ENCODE measurements at regions not wholly inside any gene's neighbourhood (a gene's known extent, or its start where the extent isn't known, plus 50 kb on each side); places are given as distances from the start of the nearest gene placed in this dataset.

- DNase-seq (ENCODE audit: low spot score) (no peak), ATAC-seq (no peak)
- Histone ChIP-seq H4K20me1 (replicated peaks; ENCODE audit: insufficient read depth) (no peaks in the 10 kb centered on the region), H3K4me2 (no peak overlapping the region), H3K79me2 (replicated peaks; ENCODE audit: insufficient read depth) (no peaks in the 10 kb centered on the region), H3K36me3 (ENCODE audit: insufficient read depth) (no peaks in the 10 kb centered on the region), H3K4me3 (no peak overlapping the region), H2AFZ (no peak overlapping the region), H3K27ac (ENCODE audit: low read depth) (no peak overlapping the region), H3K4me1 (ENCODE audit: insufficient read depth) (no peaks in the 10 kb centered on the region), H3K9me2 (ENCODE audit: insufficient read depth) (peaks cover 2% of the 10 kb centered on the region; the same call in 1 of the 2 replicates), H3F3A (replicated peaks; ENCODE audit: low read depth) (no peaks in the 10 kb centered on the region), H3K27me3 (ENCODE audit: insufficient read depth) (no peaks in the 10 kb centered on the region)
- Mint-ChIP-seq H3K27me3 (ENCODE audit: insufficient read depth, low read depth, poor library complexity) (no peaks in the 10 kb centered on the region), H3K27ac (no peak overlapping the region), H3K36me3 (ENCODE audit: low read depth) (peaks cover 5% of the 10 kb centered on the region; the same call in 2 of the 3 replicates), H3K9me3 (peaks cover 10% of the 10 kb centered on the region; the same call in 2 of the 3 replicates), H3K4me1 (peaks cover 2% of the 10 kb centered on the region; the same call in 1 of the 3 replicates), H3K4me3 (no peak overlapping the region)
- TF ChIP-seq CREB1 (CRISPR knock-in tag; IDR thresholded peaks at IDR 0.05; ENCODE audit: low read depth) (no peak), NANOG (IDR thresholded peaks at IDR 0.05; ENCODE audit: borderline replicate concordance) (no peak), REST (IDR thresholded peaks at IDR 0.05; ENCODE audit: unreplicated experiment) (no peak), ZNF114 (CRISPR knock-in tag; IDR thresholded peaks at IDR 0.05) (no peak), CTCF (conservative IDR thresholded peaks at IDR 0.05; ENCODE audit: low read depth in 2 of 2) (no peak), EZH2 (IDR thresholded peaks at IDR 0.05; ENCODE audit: low read depth, unreplicated experiment) (no peak), ZNF331 (CRISPR knock-in tag; IDR thresholded peaks at IDR 0.05; ENCODE audit: low read depth) (no peak), STAT1 (IDR thresholded peaks at IDR 0.05; ENCODE audit: unreplicated experiment) (no peak), JUNB (IDR thresholded peaks at IDR 0.05; ENCODE audit: unreplicated experiment) (no peak)
These were observed 235.7 kb downstream of the NKX6-1 start for GRCh38 chr4:84263415-84263814.

GRCh38 chr4:84260495-84260894 is 238.6 kb downstream of the NKX6-1 start:
- H3K36me3 ChIP-seq (ENCODE audit: insufficient read depth), result no peaks in the 10 kb centered on the region
- no peaks in the 10 kb centered on the region for H3F3A ChIP-seq (replicated peaks; ENCODE audit: low read depth)
- H3K27ac Mint-ChIP-seq, result no peak overlapping the region
- no peak for TF ChIP-seq ZNF462 (CRISPR knock-in tag; IDR thresholded peaks at IDR 0.05)
- no peak for TF ChIP-seq EZH2phosphoT487 (IDR thresholded peaks at IDR 0.05; ENCODE audit: unreplicated experiment)
- no peak for TF ChIP-seq NANOG (IDR thresholded peaks at IDR 0.05; ENCODE audit: borderline replicate concordance)
- TF ChIP-seq CREB1 (CRISPR knock-in tag; IDR thresholded peaks at IDR 0.05; ENCODE audit: low read depth), result no peak

More at GRCh38 chr4:84260495-84260894, 238.6 kb downstream of the NKX6-1 start:
- H2AFZ ChIP-seq, result no peak overlapping the region
- no peaks in the 10 kb centered on the region for H3K4me1 ChIP-seq (ENCODE audit: insufficient read depth)
- ATAC-seq (no peak), DNase-seq (ENCODE audit: low spot score) (no peak)
- Mint-ChIP-seq H3K4me3 (no peak overlapping the region), H3K36me3 (ENCODE audit: low read depth) (peaks cover 5% of the 10 kb centered on the region; the same call in 2 of the 3 replicates), H3K27me3 (ENCODE audit: insufficient read depth, low read depth, poor library complexity) (no peaks in the 10 kb centered on the region), H3K4me1 (peaks cover 2% of the 10 kb centered on the region; the same call in 1 of the 3 replicates), H3K9me3 (peaks cover 10% of the 10 kb centered on the region; the same call in 2 of the 3 replicates)
- no peak overlapping the region for H3K27ac ChIP-seq (ENCODE audit: low read depth)
- H3K27me3 ChIP-seq (ENCODE audit: insufficient read depth), result no peaks in the 10 kb centered on the region
- no peak overlapping the region for H3K4me3 ChIP-seq
- peaks cover 2% of the 10 kb centered on the region; the same call in 1 of the 2 replicates for H3K9me2 ChIP-seq (ENCODE audit: insufficient read depth)
- H3K79me2 ChIP-seq (replicated peaks; ENCODE audit: insufficient read depth), result no peaks in the 10 kb centered on the region
- H3K4me2 ChIP-seq, result no peak overlapping the region
- no peaks in the 10 kb centered on the region for H4K20me1 ChIP-seq (replicated peaks; ENCODE audit: insufficient read depth)

Measured in GM23338 (cell line).